Pons (tissue), 1 donor: ENCODE measurements at regions not wholly inside any gene's neighbourhood (a gene's known extent, or its start where the extent isn't known, plus 50 kb on each side); places are given as distances from the start of the nearest gene placed in this dataset.
"Not testable (repeated sequence)": the region's sequence is repeated elsewhere in the genome, so short reads cannot be mapped to it uniquely, and the experiment has no call there.

Experiments
- DNase-seq: peaks from one replicate; pipeline ENCODE4 v3.0.0-alpha.2; 2016; ENCODE audit warnings: low spot score

GRCh38 chr2:126952216-126952615 lies 53.5 kb downstream of the TEX51 start:
- DNase-seq: no peak

DNA sequence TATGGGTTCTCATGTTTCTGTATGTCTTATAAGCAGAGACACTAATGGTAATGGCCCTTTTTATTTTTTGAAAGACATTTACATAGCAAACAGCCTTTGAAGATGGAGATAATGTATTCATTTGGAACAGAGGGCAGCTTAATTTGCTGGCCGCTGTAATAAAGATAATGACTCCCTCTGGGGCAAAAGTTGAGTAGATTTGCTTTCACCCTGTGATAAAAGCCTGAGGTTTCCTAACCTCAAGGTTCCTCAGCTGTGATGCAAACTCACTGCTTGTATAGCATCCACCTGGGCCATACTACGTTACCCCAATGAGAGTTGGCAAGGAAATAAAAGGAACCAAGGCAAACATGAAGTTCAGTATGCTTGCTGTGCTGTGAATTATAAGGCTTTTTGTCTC lies 54.8 kb downstream of the TEX51 start:
- no peak for DNase-seq

DNA sequence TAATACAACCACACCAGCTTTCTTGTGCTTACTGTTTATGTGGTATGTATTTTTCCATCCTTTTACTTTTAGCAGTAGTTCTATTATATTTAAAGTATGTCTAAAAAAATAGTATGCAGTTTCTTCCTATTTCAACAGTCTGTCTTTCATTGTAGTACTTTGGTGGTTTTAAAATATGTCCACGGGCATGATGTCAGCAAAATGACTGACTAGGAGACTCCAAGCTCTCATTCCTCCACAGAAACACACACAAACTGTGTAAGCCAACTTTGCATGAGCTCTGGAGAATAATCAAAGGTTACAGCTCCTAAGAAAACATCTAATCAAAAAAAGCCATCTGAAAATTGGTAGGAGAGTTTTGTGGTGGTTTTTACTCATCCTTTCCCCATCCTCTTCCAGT lies 56.1 kb downstream of the TEX51 start:
- DNase-seq: no peak

- not testable (repeated sequence) for DNase-seq
These were observed 58.1 kb downstream of the TEX51 start for GRCh38 chr2:126956773-126957172.

- DNase-seq: no peak
These were observed 64.7 kb downstream of the TEX51 start for GRCh38 chr2:126963390-126963789.

DNA sequence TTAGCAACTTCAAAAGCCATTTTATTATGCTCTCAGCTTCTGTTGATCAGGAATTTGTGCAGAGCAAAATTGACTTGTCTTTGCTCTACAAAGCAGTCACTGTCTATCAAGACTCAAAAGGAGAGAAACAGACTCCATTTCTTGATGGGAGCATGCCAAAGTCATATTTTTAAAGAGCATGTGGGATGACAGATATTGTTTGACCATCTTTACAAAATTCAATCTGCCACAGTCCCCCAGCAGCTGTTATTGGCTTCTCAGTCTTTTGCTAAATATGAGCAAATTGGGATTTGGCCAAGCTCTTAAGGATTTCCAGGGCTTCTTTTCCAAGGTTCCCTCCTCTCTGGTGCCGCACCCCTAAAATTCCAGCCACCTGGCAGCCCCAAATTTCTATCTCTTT lies 67.9 kb downstream of the TEX51 start:
- DNase-seq: no peak

DNA sequence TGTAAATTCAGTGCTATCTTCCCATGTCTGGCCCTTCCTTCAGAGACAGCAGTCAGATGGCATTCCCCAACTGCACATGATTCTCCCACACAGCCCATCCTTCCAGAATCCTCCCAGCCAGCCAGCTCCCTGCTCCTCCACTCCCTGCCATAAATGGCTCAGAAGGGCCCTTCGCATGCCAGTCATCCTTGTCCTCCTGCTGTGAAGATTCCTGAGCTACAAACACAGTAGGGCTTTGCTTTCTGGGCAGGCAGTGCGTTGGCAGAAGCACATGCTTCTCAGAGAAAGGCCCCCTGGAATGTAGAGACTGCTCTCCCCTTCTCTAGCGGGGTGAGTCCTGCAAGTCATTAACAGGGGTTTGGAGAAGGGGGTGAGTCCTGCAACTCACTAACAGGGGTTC lies 71.9 kb downstream of the TEX51 start:
- no peak for DNase-seq

GRCh38 chr2:126971162-126971480 lies 72.4 kb downstream of the TEX51 start:
- DNase-seq: no peak

DNA sequence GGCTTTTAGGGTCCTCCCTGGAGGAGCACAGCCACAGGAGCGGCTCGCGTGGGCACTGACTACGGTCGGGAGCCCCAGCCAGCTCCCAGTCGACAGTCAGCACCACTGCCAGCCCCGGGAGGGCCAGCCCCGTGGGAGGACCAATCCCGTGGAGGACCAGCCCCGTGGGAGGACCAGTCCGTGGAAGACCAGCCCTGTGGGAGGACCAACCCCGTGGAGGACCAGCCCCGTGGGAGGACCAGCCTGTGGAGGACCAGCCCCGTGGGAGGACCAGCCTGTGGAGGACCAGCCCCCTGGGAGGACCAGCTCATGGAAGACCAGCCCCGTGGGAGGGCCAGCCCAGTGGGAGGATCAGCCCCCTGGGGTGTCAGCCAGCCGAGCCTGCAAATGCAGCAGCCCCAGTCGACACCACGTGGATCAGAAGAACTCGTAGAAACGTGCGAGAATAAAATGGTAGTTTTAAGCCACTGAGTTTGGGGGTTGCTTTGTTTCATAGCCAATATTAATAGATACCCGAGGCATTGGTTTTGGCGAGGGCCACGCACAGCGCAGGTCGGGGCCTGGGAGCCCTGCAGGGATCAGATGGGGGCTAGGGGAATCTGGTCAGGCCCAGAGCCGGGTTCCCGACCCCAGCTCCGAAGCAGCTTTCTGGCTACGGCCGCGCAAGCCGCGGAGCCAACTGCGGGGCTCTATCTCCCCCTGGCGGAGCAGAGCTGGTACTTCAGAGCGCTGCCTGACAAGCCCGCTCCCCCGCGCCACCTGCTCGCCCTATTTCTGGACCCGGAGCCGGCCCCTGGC lies 73.0 kb downstream of the TEX51 start:
- peak; percentile 58 for DNase-seq

GRCh38 chr2:126972279-126972626 lies 73.6 kb downstream of the TEX51 start:
- no peak for DNase-seq

DNA sequence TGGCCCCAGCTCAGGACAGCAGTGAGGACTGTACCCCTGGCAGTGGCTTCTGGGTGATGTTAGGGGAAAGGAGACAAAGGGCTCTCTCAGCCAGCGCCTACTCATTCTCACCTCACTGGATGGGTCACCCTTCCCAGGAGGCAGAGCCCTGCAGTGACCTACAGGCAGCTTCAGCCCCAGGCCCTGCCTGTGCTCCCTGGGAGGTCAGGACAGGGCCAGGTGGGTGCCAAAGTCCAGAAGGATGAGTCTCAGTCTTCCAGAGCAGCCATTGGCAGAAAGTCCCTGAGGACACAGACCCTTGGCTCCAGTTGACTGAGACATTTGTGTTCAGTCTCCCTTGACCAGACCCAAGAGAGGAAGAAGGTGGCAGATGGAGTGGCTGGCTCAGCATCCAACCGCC lies 75.1 kb downstream of the TEX51 start:
- DNase-seq: no peak

DNA sequence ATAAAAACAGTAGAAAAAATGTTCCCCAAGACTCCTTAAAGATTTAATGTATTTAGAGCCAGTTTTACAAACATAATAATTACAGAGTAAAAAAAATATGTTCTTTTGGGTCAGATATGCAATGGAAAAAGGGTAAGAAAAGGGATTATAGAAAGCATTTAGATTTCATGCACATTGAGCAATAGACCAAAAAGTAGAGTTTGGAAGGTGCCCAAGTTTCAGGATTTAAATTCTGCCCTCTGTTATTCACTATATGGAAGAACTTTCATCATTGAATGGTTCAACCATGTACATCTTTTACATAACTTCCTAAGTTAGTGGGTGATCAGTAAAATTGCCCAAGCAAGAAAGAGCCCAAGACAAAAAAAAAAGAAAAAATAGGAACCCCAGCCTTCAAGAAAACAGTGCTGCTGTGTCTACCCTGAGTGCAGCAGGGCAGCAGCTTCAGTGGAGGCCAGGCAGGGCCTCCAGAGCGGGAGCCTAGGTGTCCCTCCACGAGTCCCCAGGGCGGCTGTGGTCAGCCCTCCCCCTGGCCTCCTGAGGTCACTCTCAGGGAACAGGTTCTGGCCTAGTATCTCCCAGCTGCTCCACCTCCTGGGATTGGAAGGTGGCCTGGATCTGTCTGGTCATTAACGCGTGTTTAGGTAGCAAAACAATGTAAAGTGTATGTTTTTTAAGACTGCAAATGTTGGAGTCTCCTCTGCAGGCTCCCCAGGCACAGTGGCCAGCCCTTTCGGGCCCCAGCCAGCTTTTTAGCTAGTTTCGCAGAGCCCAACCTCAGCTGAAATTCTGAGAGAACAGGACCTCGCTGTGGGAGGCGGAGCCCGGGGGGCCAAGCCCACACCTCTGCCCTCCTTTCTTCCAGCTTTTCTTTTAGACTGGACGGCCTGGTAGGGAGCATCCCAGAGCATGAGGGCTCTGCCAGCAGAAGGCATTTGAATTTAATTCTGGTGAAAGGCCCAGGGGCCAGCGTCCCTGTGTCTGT lies 77.3 kb downstream of the TEX51 start:
- DNase-seq: no peak

- DNase-seq: no peak
These were observed 78.1 kb downstream of the TEX51 start for GRCh38 chr2:126976721-126977328.

GRCh38 chr2:126978333-126978732 lies 79.6 kb downstream of the TEX51 start:
- DNase-seq: no peak

- DNase-seq: peak; percentile 87
These were observed 80.6 kb downstream of the TEX51 start for GRCh38 chr2:126979039-126980003.

DNA sequence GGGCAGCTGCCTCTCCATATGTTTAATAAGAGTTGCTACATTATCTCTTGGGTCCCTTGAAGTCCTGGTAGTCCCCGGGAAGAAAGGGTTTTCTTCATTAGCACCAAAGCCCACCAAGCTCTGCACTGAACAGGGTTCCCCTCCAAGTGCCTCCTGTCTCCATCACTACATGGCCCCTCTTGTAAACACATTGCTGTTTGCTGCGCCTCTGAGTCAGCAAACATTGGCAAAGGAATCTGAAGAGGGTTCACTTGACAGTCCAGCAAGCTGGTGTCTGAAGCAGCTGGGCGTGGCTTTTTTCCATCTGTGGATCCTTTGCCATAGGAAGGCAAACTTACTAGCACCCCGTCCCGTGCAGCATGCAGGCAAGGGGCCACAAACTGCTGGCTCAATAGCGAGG lies 82.8 kb downstream of the TEX51 start:
- DNase-seq: no peak

DNA sequence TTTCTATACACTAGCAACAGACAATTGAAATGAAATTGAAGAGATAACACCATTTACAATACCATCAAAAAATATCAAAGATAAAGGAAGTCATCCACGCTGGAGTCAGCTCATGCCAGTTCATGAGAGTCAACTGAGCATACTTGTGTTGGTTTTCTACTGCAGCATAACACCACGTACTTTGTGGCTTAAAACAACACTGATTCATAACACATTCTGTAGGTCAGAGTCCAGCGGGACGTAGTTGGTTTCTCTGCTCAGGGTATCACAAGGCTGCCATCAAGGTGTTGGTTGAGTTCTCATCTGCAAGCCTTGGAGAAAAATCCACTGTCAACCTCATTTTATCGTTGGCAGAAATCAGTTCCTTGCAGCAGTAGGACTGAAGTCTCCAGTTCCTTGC lies 84.2 kb downstream of the TEX51 start:
- DNase-seq: no peak

DNA sequence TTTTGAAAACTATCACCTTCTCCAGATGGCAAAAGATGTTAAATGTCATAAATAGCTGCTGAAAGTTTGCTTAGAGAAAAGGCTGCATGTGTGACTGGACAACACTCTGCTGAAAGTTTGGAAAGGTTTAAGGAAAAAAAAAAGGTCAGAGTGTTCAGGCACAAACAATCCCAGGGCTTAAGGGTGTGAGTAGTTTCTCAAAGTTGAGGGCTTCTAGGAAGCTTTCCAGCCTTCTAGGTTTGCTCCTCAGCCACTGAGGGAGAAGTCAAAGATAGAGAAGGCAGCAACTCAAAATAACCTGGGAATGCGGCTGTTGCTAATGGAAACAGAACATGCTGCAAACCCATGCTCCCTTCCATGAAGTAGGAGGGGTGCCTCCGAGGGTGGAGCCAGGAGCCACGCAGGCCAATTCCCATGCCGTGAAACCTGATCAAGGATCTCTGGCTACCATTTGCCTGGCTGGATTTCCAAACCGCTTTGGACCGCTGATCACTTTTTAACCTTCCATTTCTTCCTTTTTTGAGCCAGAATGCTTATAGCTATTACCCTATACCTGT lies 88.0 kb downstream of the TEX51 start:
- DNase-seq: no peak

DNA sequence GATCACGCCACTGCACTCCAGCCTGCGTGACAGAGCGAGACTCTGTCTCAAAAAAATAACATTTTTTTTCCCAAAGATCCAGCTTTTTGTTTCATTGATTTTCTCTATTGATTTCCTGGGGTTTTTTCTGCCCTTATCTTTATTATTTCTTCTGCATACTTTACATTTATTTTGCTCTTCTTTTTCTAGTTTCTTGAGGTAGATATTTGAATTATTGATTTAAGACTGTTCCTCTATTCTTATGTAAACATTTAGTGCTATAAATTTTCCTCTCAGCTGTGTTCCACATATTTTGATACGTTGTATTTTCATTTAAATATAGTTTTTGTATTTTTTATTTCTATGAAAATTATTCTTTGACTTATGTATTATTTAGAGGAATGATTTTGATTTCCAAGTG lies 89.8 kb downstream of the TEX51 start:
- no peak for DNase-seq

- not testable (repeated sequence) for DNase-seq
These were observed 90.4 kb downstream of the TEX51 start for GRCh38 chr2:126989064-126989463.

- no peak for DNase-seq
These were observed 91.5 kb downstream of the TEX51 start for GRCh38 chr2:126990200-126990599.
